ENCODE measurements at regions not wholly inside any gene's neighbourhood (a gene's known extent, or its start where the extent isn't known, plus 50 kb on each side); places are given as distances from the start of the nearest gene placed in this dataset.

- no peak for DNase-seq (ENCODE audit: low read depth)
- TF ChIP-seq CTCF (IDR thresholded peaks at IDR 0.05; ENCODE audit: low read length, missing control alignments): no peak
- H3K4me3 ChIP-seq (replicated peaks; ENCODE audit: low read depth, low read length): no peak overlapping the region
Observed at GRCh38 chr10:56805022-56805421, 444.0 kb upstream of the ZWINT start.

- DNase-seq (ENCODE audit: low read depth): no peak
- TF ChIP-seq CTCF (IDR thresholded peaks at IDR 0.05; ENCODE audit: low read length, missing control alignments): no peak
- no peak overlapping the region for H3K4me3 ChIP-seq (replicated peaks; ENCODE audit: low read depth, low read length)
Observed at GRCh38 chr10:56785292-56785691, 424.2 kb upstream of the ZWINT start.

- DNase-seq (ENCODE audit: low read depth): no peak
- H3K4me3 ChIP-seq (replicated peaks; ENCODE audit: low read depth, low read length): no peak overlapping the region
- TF ChIP-seq CTCF (IDR thresholded peaks at IDR 0.05; ENCODE audit: low read length, missing control alignments): no peak
Observed at GRCh38 chr10:56782503-56782902, 421.4 kb upstream of the ZWINT start.

GRCh38 chr10:56771343-56771742 is 410.3 kb upstream of the ZWINT start:
- DNase-seq (ENCODE audit: low read depth): no peak
- H3K4me3 ChIP-seq (replicated peaks; ENCODE audit: low read depth, low read length): no peak overlapping the region
- TF ChIP-seq CTCF (IDR thresholded peaks at IDR 0.05; ENCODE audit: low read length, missing control alignments): no peak

- no peak overlapping the region for H3K4me3 ChIP-seq (replicated peaks; ENCODE audit: low read depth, low read length)
- DNase-seq (ENCODE audit: low read depth): no peak
- no peak for TF ChIP-seq CTCF (IDR thresholded peaks at IDR 0.05; ENCODE audit: low read length, missing control alignments)
Observed at GRCh38 chr10:56763090-56763489, 402.0 kb upstream of the ZWINT start.

GRCh38 chr10:56745490-56745889 is 384.4 kb upstream of the ZWINT start:
- no peak for TF ChIP-seq CTCF (IDR thresholded peaks at IDR 0.05; ENCODE audit: low read length, missing control alignments)
- DNase-seq (ENCODE audit: low read depth): no peak
- no peak overlapping the region for H3K4me3 ChIP-seq (replicated peaks; ENCODE audit: low read depth, low read length)

- no peak for TF ChIP-seq CTCF (IDR thresholded peaks at IDR 0.05; ENCODE audit: low read length, missing control alignments)
- no peak overlapping the region for H3K4me3 ChIP-seq (replicated peaks; ENCODE audit: low read depth, low read length)
- DNase-seq (ENCODE audit: low read depth): no peak
Observed at GRCh38 chr10:56728349-56728748, 367.3 kb upstream of the ZWINT start.
